SJSA1 (cell line): ENCODE measurements at regions not wholly inside any gene's neighbourhood (a gene's known extent, or its start where the extent isn't known, plus 50 kb on each side); places are given as distances from the start of the nearest gene placed in this dataset.

Source experiments
- DNase-seq, 2 experiments: peaks; one replicate each; pipeline ENCODE4 v3.0.0-alpha.2; 2015 to 2020; ENCODE audit warnings: low spot score in 2 of 2, low read depth in 1 of 2
- H3K27ac ChIP-seq: fragments of 250-450 bp; sonication (Bioruptor Pico); 2 replicates; pipeline ENCODE4 v1.5.1; 2020; ENCODE audit warnings: mild to moderate bottlenecking, moderate library complexity
- H3K27me3 ChIP-seq: fragments of 250-450 bp; sonication (Bioruptor Pico); replicated peaks from 2 replicates; pipeline ENCODE4 v1.5.1; 2020; ENCODE audit warnings: mild to moderate bottlenecking, moderate library complexity
- H3K36me3 ChIP-seq: fragments of 250-450 bp; sonication (Bioruptor Pico); 2 replicates; pipeline ENCODE4 v1.5.1; 2020; ENCODE audit warnings: mild to moderate bottlenecking
- H3K4me1 ChIP-seq: fragments of 250-450 bp; sonication (Bioruptor Pico); replicated peaks from 2 replicates; pipeline ENCODE4 v1.6.1; 2021; ENCODE audit warnings: mild to moderate bottlenecking
- H3K4me3 ChIP-seq: fragments of 250-450 bp; sonication (Bioruptor Pico); 2 replicates; pipeline ENCODE4 v1.5.1; 2020; ENCODE audit warnings: mild to moderate bottlenecking
- H3K9me3 ChIP-seq: fragments of 250-450 bp; sonication (Bioruptor Pico); replicated peaks from 2 replicates; pipeline ENCODE4 v1.5.1; 2020; ENCODE audit warnings: mild to moderate bottlenecking

GRCh38 chr19:28526038-28526437 is 686.9 kb downstream of the UQCRFS1 start:
- H3K36me3 ChIP-seq, result no peaks in the 10 kb centered on the region
- no peak for DNase-seq
- no peak overlapping the region for H3K27ac ChIP-seq
- no peaks in the 10 kb centered on the region for H3K4me1 ChIP-seq
- no peaks in the 10 kb centered on the region for H3K27me3 ChIP-seq
- H3K9me3 ChIP-seq, result peaks cover 3% of the 10 kb centered on the region; the same call in 1 of the 2 replicates
- H3K4me3 ChIP-seq, result no peak overlapping the region

GRCh38 chr19:28523619-28524018 is 689.3 kb downstream of the UQCRFS1 start:
- H3K36me3 ChIP-seq, result no peaks in the 10 kb centered on the region
- no peak overlapping the region for H3K27ac ChIP-seq
- H3K27me3 ChIP-seq, result no peaks in the 10 kb centered on the region
- no peaks in the 10 kb centered on the region for H3K4me1 ChIP-seq
- H3K4me3 ChIP-seq, result no peak overlapping the region
- no peak for DNase-seq
- peaks cover 3% of the 10 kb centered on the region; the same call in 1 of the 2 replicates for H3K9me3 ChIP-seq

GRCh38 chr19:28522545-28522922 is 690.4 kb downstream of the UQCRFS1 start:
- H3K27ac ChIP-seq, result no peak overlapping the region
- H3K4me3 ChIP-seq, result no peak overlapping the region
- no peaks in the 10 kb centered on the region for H3K36me3 ChIP-seq
- H3K4me1 ChIP-seq, result no peaks in the 10 kb centered on the region
- peaks cover 3% of the 10 kb centered on the region; the same call in 1 of the 2 replicates for H3K9me3 ChIP-seq
- no peak for DNase-seq
- H3K27me3 ChIP-seq, result no peaks in the 10 kb centered on the region

- DNase-seq, result no peak
- no peak overlapping the region for H3K4me3 ChIP-seq
Measured at GRCh38 chr19:28521614-28522544, 691.1 kb downstream of the UQCRFS1 start.

GRCh38 chr19:28520998-28521568 is 691.9 kb downstream of the UQCRFS1 start:
- H3K27ac ChIP-seq, result no peak overlapping the region
- H3K9me3 ChIP-seq, result peaks cover 2% of the 10 kb centered on the region; the same call in 1 of the 2 replicates
- H3K27me3 ChIP-seq, result no peaks in the 10 kb centered on the region
- DNase-seq, result no peak
- no peak overlapping the region for H3K4me3 ChIP-seq
- no peaks in the 10 kb centered on the region for H3K36me3 ChIP-seq
- no peaks in the 10 kb centered on the region for H3K4me1 ChIP-seq

More at GRCh38 chr19:28521614-28522544, 691.1 kb downstream of the UQCRFS1 start:
- Histone ChIP-seq H3K27me3 (no peaks in the 10 kb centered on the region), H3K9me3 (peaks cover 3% of the 10 kb centered on the region; the same call in 1 of the 2 replicates), H3K27ac (no peak overlapping the region), H3K4me1 (no peaks in the 10 kb centered on the region), H3K36me3 (no peaks in the 10 kb centered on the region)

GRCh38 chr19:28519952-28520861 is 692.7 kb downstream of the UQCRFS1 start:
- H3K9me3 ChIP-seq, result no peaks in the 10 kb centered on the region
- H3K4me1 ChIP-seq, result no peaks in the 10 kb centered on the region
- H3K4me3 ChIP-seq, result no peak overlapping the region
- DNase-seq, result no peak
- H3K36me3 ChIP-seq, result no peaks in the 10 kb centered on the region
- no peaks in the 10 kb centered on the region for H3K27me3 ChIP-seq
- H3K27ac ChIP-seq, result no peak overlapping the region

- no peaks in the 10 kb centered on the region for H3K27me3 ChIP-seq
- DNase-seq, result no peak
- no peak overlapping the region for H3K27ac ChIP-seq
- no peaks in the 10 kb centered on the region for H3K9me3 ChIP-seq
- H3K4me1 ChIP-seq, result no peaks in the 10 kb centered on the region
- H3K36me3 ChIP-seq, result no peaks in the 10 kb centered on the region
- no peak overlapping the region for H3K4me3 ChIP-seq
Measured at GRCh38 chr19:28519218-28519779, 693.7 kb downstream of the UQCRFS1 start.

GRCh38 chr19:28516415-28516872 is 696.5 kb downstream of the UQCRFS1 start:
- no peak for DNase-seq
- no peak overlapping the region for H3K4me3 ChIP-seq
- no peaks in the 10 kb centered on the region for H3K27me3 ChIP-seq
- no peaks in the 10 kb centered on the region for H3K4me1 ChIP-seq
- no peaks in the 10 kb centered on the region for H3K9me3 ChIP-seq
- no peaks in the 10 kb centered on the region for H3K36me3 ChIP-seq
- H3K27ac ChIP-seq, result no peak overlapping the region

GRCh38 chr19:28514166-28514565 is 698.8 kb downstream of the UQCRFS1 start:
- H3K27ac ChIP-seq, result no peak overlapping the region

GRCh38 chr19:28511655-28512054 is 701.3 kb downstream of the UQCRFS1 start:
- no peak overlapping the region for H3K27ac ChIP-seq
- DNase-seq, result no peak
- H3K36me3 ChIP-seq, result no peaks in the 10 kb centered on the region
- no peaks in the 10 kb centered on the region for H3K9me3 ChIP-seq
- no peaks in the 10 kb centered on the region for H3K4me1 ChIP-seq
- H3K27me3 ChIP-seq, result no peaks in the 10 kb centered on the region
- no peak overlapping the region for H3K4me3 ChIP-seq

More at GRCh38 chr19:28514166-28514565, 698.8 kb downstream of the UQCRFS1 start:
- H3K4me1 ChIP-seq, result no peaks in the 10 kb centered on the region
- H3K4me3 ChIP-seq, result no peak overlapping the region
- no peaks in the 10 kb centered on the region for H3K9me3 ChIP-seq
- H3K27me3 ChIP-seq, result no peaks in the 10 kb centered on the region
- no peak for DNase-seq
- H3K36me3 ChIP-seq, result no peaks in the 10 kb centered on the region

GRCh38 chr19:28509079-28509895 is 703.7 kb downstream of the UQCRFS1 start:
- no peak overlapping the region for H3K4me3 ChIP-seq
- H3K27ac ChIP-seq, result no peak overlapping the region
- H3K4me1 ChIP-seq, result no peaks in the 10 kb centered on the region
- no peaks in the 10 kb centered on the region; the same call in 1 of the 2 replicates for H3K9me3 ChIP-seq
- H3K27me3 ChIP-seq, result no peaks in the 10 kb centered on the region
- DNase-seq, result no peak
- H3K36me3 ChIP-seq, result no peaks in the 10 kb centered on the region

GRCh38 chr19:28508666-28509065 is 704.3 kb downstream of the UQCRFS1 start:
- no peaks in the 10 kb centered on the region for H3K27me3 ChIP-seq
- H3K9me3 ChIP-seq, result peaks cover 2% of the 10 kb centered on the region; the same call in 1 of the 2 replicates
- no peak overlapping the region for H3K4me3 ChIP-seq
- H3K27ac ChIP-seq, result no peak overlapping the region
- no peaks in the 10 kb centered on the region for H3K36me3 ChIP-seq
- DNase-seq, result peak in 1 of 2 experiments; percentile 7
- no peaks in the 10 kb centered on the region for H3K4me1 ChIP-seq
